HG03095 (cell line): ENCODE measurements at regions not wholly inside any gene's neighbourhood (a gene's known extent, or its start where the extent isn't known, plus 50 kb on each side); places are given as distances from the start of the nearest gene placed in this dataset.
"Not testable (repeated sequence)": the region's sequence is repeated elsewhere in the genome, so short reads cannot be mapped to it uniquely, and the experiment has no call there.

Experiments
- ATAC-seq: cut with Tn5 transposase; IDR thresholded peaks from one replicate; pipeline ENCODE4 v1.9.1; 2021; ENCODE audit warnings: moderate library complexity; ENCODE audit not compliant: unreplicated experiment

GRCh38 chr10:29882766-29883165 lies 176.6 kb downstream of the JCAD start:
- no peak for ATAC-seq

- ATAC-seq: no peak
Observed at GRCh38 chr10:29881811-29882210, 177.6 kb downstream of the JCAD start.

- no peak for ATAC-seq
Observed at GRCh38 chr10:29881336-29881771, 178.0 kb downstream of the JCAD start.

- ATAC-seq: no peak
Observed at GRCh38 chr10:29880856-29881255, 178.5 kb downstream of the JCAD start.

- ATAC-seq: no peak
Observed at GRCh38 chr10:29879862-29880261, 179.5 kb downstream of the JCAD start.

- no peak for ATAC-seq
Observed at GRCh38 chr10:29878492-29878891, 180.9 kb downstream of the JCAD start.

GRCh38 chr10:29877793-29878491 lies 181.4 kb downstream of the JCAD start:
- ATAC-seq: no peak

GRCh38 chr10:29876008-29876555 lies 183.3 kb downstream of the JCAD start:
- ATAC-seq: no peak

- ATAC-seq: no peak
Observed at GRCh38 chr10:29874606-29875269, 184.6 kb downstream of the JCAD start.

- no peak for ATAC-seq
Observed at GRCh38 chr10:29873941-29874484, 185.4 kb downstream of the JCAD start.

GRCh38 chr10:29870522-29871044 lies 188.8 kb downstream of the JCAD start:
- ATAC-seq: no peak

GRCh38 chr10:29869593-29869992 lies 189.8 kb downstream of the JCAD start:
- no peak for ATAC-seq

GRCh38 chr10:29866356-29866755 lies 193.0 kb downstream of the JCAD start:
- no peak for ATAC-seq

GRCh38 chr10:29865700-29866355 lies 193.6 kb downstream of the JCAD start:
- no peak for ATAC-seq

- no peak for ATAC-seq
Observed at GRCh38 chr10:29862923-29863614, 196.3 kb downstream of the JCAD start.

- no peak for ATAC-seq
Observed at GRCh38 chr10:29861811-29862505, 197.4 kb downstream of the JCAD start.

- ATAC-seq: not testable (repeated sequence)
Observed at GRCh38 chr10:29861231-29861630, 198.2 kb downstream of the JCAD start.

- ATAC-seq: no peak
Observed at GRCh38 chr10:29860166-29860565, 199.2 kb downstream of the JCAD start.

- ATAC-seq: no peak
Observed at GRCh38 chr10:29859521-29860130, 199.8 kb downstream of the JCAD start.
